GM21576 (cell line): ENCODE measurements at regions not wholly inside any gene's neighbourhood (a gene's known extent, or its start where the extent isn't known, plus 50 kb on each side); places are given as distances from the start of the nearest gene placed in this dataset.

Experiments
- ATAC-seq: cut with Tn5 transposase; IDR thresholded peaks from one replicate; pipeline ENCODE4 v1.9.1; 2021; ENCODE audit warnings: mild to moderate bottlenecking, moderate library complexity; ENCODE audit not compliant: unreplicated experiment

- ATAC-seq = no peak
Observed at GRCh38 chr4:14810121-14810520, 192.2 kb upstream of the CPEB2 start.

- ATAC-seq = no peak
Observed at GRCh38 chr4:14810568-14810967, 191.7 kb upstream of the CPEB2 start.

GRCh38 chr4:14812101-14812500 is 190.2 kb upstream of the CPEB2 start:
- no peak for ATAC-seq

GRCh38 chr4:14816623-14817261 is 185.5 kb upstream of the CPEB2 start:
- ATAC-seq = no peak

- no peak for ATAC-seq
Observed at GRCh38 chr4:14824189-14824588, 178.1 kb upstream of the CPEB2 start.

- no peak for ATAC-seq
Observed at GRCh38 chr4:14827111-14827510, 175.2 kb upstream of the CPEB2 start.

- no peak for ATAC-seq
Observed at GRCh38 chr4:14829795-14830194, 172.5 kb upstream of the CPEB2 start.

- ATAC-seq = no peak
Observed at GRCh38 chr4:14831416-14831815, 170.9 kb upstream of the CPEB2 start.

GRCh38 chr4:14833053-14833452 is 169.2 kb upstream of the CPEB2 start:
- no peak for ATAC-seq

GRCh38 chr4:14834382-14834781 is 167.9 kb upstream of the CPEB2 start:
- no peak for ATAC-seq

- no peak for ATAC-seq
Observed at GRCh38 chr4:14835288-14835687, 167.0 kb upstream of the CPEB2 start.

GRCh38 chr4:14835708-14836425 is 166.4 kb upstream of the CPEB2 start:
- ATAC-seq = no peak

GRCh38 chr4:14837860-14838259 is 164.4 kb upstream of the CPEB2 start:
- ATAC-seq = peak; percentile 67

- ATAC-seq = no peak
Observed at GRCh38 chr4:14841801-14842768, 160.2 kb upstream of the CPEB2 start.

GRCh38 chr4:14842964-14843630 is 159.2 kb upstream of the CPEB2 start:
- ATAC-seq = no peak

GRCh38 chr4:14844061-14844460 is 158.2 kb upstream of the CPEB2 start:
- ATAC-seq = no peak

GRCh38 chr4:14848229-14848628 is 154.1 kb upstream of the CPEB2 start:
- no peak for ATAC-seq

- no peak for ATAC-seq
Observed at GRCh38 chr4:14850455-14851097, 151.7 kb upstream of the CPEB2 start.

GRCh38 chr4:14853176-14853943 is 148.9 kb upstream of the CPEB2 start:
- ATAC-seq = no peak

- ATAC-seq = no peak
Observed at GRCh38 chr4:14855719-14856061, 146.6 kb upstream of the CPEB2 start.
